ENCODE measurements at regions not wholly inside any gene's neighbourhood (a gene's known extent, or its start where the extent isn't known, plus 50 kb on each side); places are given as distances from the start of the nearest gene placed in this dataset.

DNA sequence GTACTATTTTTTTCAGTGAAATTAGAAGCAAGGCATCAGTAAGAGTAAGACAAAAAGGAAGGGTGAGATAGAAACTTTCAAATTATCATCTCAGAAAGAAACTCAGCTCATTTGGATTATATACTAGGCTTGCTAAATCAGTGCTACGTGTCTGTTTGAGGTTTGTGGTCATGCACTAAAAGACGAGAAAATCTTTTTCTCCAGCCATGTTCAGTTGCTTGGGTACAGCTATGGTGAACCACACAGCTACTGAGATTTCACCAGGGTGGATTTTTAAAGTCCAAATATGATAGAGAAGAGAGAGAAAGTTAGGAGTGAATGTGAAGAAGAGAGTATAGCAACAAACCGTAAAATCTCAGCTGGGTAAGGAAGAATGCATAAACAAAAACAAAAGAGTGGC is 161.6 kb downstream of the PTH2R start:
- TF ChIP-seq, protein P1, sequence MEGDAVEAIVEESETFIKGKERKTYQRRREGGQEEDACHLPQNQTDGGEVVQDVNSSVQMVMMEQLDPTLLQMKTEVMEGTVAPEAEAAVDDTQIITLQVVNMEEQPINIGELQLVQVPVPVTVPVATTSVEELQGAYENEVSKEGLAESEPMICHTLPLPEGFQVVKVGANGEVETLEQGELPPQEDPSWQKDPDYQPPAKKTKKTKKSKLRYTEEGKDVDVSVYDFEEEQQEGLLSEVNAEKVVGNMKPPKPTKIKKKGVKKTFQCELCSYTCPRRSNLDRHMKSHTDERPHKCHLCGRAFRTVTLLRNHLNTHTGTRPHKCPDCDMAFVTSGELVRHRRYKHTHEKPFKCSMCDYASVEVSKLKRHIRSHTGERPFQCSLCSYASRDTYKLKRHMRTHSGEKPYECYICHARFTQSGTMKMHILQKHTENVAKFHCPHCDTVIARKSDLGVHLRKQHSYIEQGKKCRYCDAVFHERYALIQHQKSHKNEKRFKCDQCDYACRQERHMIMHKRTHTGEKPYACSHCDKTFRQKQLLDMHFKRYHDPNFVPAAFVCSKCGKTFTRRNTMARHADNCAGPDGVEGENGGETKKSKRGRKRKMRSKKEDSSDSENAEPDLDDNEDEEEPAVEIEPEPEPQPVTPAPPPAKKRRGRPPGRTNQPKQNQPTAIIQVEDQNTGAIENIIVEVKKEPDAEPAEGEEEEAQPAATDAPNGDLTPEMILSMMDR (IDR thresholded peaks at IDR 0.05; ENCODE audit: poor library complexity) = no peak
- TF ChIP-seq EZH2 (IDR thresholded peaks at IDR 0.05; ENCODE audit: borderline replicate concordance) (no peak), EZH2phosphoT487 (IDR thresholded peaks at IDR 0.05; ENCODE audit: low read depth, severe bottlenecking, unreplicated experiment) (no peak)
